HUES6 (cell line): ENCODE measurements at regions not wholly inside any gene's neighbourhood (a gene's known extent, or its start where the extent isn't known, plus 50 kb on each side); places are given as distances from the start of the nearest gene placed in this dataset.
"Not testable (repeated sequence)": the region's sequence is repeated elsewhere in the genome, so short reads cannot be mapped to it uniquely, and the experiment has no call there.

ENCODE experiments used
- H3K27ac ChIP-seq: 2 replicates; pipeline ENCODE4 v1.7.0; 2013; ENCODE audit warnings: low read depth, mild to moderate bottlenecking, low read length, inconsistent platforms
- H3K27me3 ChIP-seq: 2 replicates; pipeline ENCODE4 v1.6.1; 2013; ENCODE audit warnings: low read length; ENCODE audit not compliant: control insufficient read depth, insufficient read depth
- H3K36me3 ChIP-seq: 2 replicates; pipeline ENCODE4 v1.6.1; 2013; ENCODE audit warnings: low read length; ENCODE audit not compliant: control insufficient read depth, insufficient read depth
- H3K4me1 ChIP-seq: 2 replicates; pipeline ENCODE4 v1.6.1; 2013; ENCODE audit warnings: low read length; ENCODE audit not compliant: control insufficient read depth, insufficient read depth
- H3K4me3 ChIP-seq: 2 replicates; pipeline ENCODE4 v1.5.1; 2013; ENCODE audit warnings: low read depth, low read length
- H3K9ac ChIP-seq: one replicate; pipeline ENCODE4 v1.6.1; 2013; ENCODE audit warnings: mild to moderate bottlenecking, low read length
- H3K9me3 ChIP-seq: 2 replicates; pipeline ENCODE4 v1.6.1; 2013; ENCODE audit warnings: low read depth, low read length; ENCODE audit not compliant: control insufficient read depth, insufficient read depth

DNA sequence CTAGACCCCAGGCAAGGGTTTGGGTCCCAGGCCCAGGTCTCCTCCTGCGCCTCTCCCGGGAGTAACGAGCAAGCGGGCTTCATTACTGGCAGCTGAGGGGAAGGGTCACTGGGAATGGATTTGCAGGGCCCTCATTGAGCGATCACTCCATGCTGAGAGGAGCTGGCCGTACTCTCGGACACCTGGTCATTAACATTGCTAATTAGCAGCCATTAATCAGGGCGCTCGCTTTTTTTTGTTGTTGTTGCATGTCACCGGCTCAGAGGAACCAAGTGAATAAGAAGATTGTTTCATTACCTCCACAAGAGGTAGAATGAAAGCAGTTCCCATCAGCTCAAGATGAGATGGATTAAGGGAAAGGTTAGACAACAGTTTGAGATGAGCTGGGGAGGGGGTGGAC is 293.0 kb upstream of the ATP11B start:
- Histone ChIP-seq H3K9ac (no peak overlapping the region), H3K4me3 (peak overlapping the region; percentile 33), H3K27ac (peak overlapping the region; percentile 31; the same call in 1 of the 2 replicates), H3K9me3 (no peaks in the 10 kb centered on the region), H3K4me1 (peaks cover 25% of the 10 kb centered on the region), H3K36me3 (no peaks in the 10 kb centered on the region), H3K27me3 (no peaks in the 10 kb centered on the region)

DNA sequence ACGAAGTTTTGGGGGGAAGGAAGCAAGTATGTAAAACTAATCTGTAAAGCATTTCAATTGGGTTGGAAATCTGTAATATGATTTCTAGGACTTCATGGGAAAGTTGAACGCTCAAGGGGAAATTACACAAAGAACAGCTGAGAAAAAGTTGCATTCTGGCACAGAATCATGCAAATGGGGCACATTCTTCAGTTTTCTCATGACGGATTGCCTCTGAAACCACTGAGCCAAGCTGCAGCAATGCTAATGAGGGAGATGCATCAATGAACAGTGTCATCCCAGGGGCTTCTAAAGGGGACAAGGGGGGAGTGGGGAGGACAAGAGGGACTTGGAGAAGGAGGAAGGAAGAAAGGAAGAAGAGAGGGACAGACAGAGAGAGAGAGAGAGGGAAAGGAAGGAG is 291.4 kb upstream of the ATP11B start:
- no peak overlapping the region for H3K4me3 ChIP-seq
- no peaks in the 10 kb centered on the region for H3K27me3 ChIP-seq
- peaks cover 25% of the 10 kb centered on the region for H3K4me1 ChIP-seq
- no peak overlapping the region for H3K27ac ChIP-seq
- H3K9me3 ChIP-seq, result no peaks in the 10 kb centered on the region
- no peaks in the 10 kb centered on the region for H3K36me3 ChIP-seq
- no peak overlapping the region for H3K9ac ChIP-seq

- Histone ChIP-seq H3K27me3 (no peaks in the 10 kb centered on the region), H3K27ac (no peak overlapping the region), H3K4me3 (no peak overlapping the region), H3K9me3 (no peaks in the 10 kb centered on the region), H3K9ac (no peak overlapping the region), H3K4me1 (peaks cover 25% of the 10 kb centered on the region), H3K36me3 (no peaks in the 10 kb centered on the region)
Observed at GRCh38 chr3:182503401-182503800, 289.9 kb upstream of the ATP11B start.

- H3K9me3 ChIP-seq, result no peaks in the 10 kb centered on the region
- no peaks in the 10 kb centered on the region for H3K36me3 ChIP-seq
- H3K4me3 ChIP-seq, result no peak overlapping the region
- H3K27me3 ChIP-seq, result no peaks in the 10 kb centered on the region
- no peak overlapping the region for H3K27ac ChIP-seq
- H3K9ac ChIP-seq, result no peak overlapping the region
- H3K4me1 ChIP-seq, result peaks cover 10% of the 10 kb centered on the region; the same call in 1 of the 2 replicates
Observed at GRCh38 chr3:182508919-182509711, 284.2 kb upstream of the ATP11B start.

- Histone ChIP-seq H3K4me3 (no peak overlapping the region), H3K9ac (no peak overlapping the region), H3K9me3 (no peaks in the 10 kb centered on the region), H3K27ac (no peak overlapping the region), H3K4me1 (peaks cover 10% of the 10 kb centered on the region; the same call in 1 of the 2 replicates), H3K27me3 (no peaks in the 10 kb centered on the region), H3K36me3 (no peaks in the 10 kb centered on the region)
Observed at GRCh38 chr3:182509844-182510460, 283.4 kb upstream of the ATP11B start.

DNA sequence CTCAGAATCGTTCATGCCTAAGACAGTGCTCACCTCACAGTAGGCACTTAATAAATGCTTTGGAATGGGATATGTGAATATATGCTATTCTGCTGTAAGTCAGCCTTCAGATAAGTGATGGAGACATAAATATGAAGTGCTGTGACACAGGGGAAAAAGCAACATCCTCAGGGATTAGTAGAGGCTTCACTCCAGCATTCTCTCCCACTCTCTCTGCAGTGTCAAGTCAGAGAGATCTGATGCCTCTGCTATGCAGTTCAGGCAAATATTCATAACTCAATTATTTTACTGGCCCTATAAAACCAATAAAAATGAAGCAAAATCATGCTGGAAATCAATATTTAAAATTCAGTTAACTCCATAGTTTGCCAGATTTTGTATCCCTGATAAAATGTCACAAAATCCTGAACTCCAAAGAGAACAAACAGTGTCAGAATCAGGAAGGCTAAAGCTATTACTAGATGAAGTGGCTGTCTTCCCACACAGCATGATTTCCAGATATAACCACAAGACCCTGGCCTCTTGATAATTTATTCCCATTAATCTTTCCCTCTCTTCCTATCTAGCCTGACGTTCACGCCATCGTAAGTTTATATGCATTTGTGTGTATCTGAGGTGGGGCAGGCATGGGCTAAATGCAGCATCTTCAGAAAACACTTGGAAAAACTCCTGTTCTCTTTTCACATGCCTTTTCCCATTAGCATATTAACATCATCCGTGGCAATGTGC is 278.9 kb upstream of the ATP11B start:
- Histone ChIP-seq H3K27ac (no peak overlapping the region), H3K4me1 (peaks cover 2% of the 10 kb centered on the region; the same call in 1 of the 2 replicates), H3K27me3 (no peaks in the 10 kb centered on the region), H3K9ac (no peak overlapping the region), H3K9me3 (no peaks in the 10 kb centered on the region), H3K4me3 (no peak overlapping the region), H3K36me3 (no peaks in the 10 kb centered on the region)

GRCh38 chr3:182516597-182517336 is 276.5 kb upstream of the ATP11B start:
- no peaks in the 10 kb centered on the region for H3K27me3 ChIP-seq

GRCh38 chr3:182519569-182519968 is 273.7 kb upstream of the ATP11B start:
- Histone ChIP-seq H3K36me3 (no peaks in the 10 kb centered on the region), H3K27ac (no peak overlapping the region), H3K4me1 (no peaks in the 10 kb centered on the region), H3K27me3 (no peaks in the 10 kb centered on the region), H3K4me3 (no peak overlapping the region), H3K9me3 (no peaks in the 10 kb centered on the region), H3K9ac (no peak overlapping the region)

More at GRCh38 chr3:182516597-182517336, 276.5 kb upstream of the ATP11B start:
- Histone ChIP-seq H3K36me3 (no peaks in the 10 kb centered on the region), H3K4me3 (no peak overlapping the region), H3K4me1 (no peaks in the 10 kb centered on the region), H3K9ac (no peak overlapping the region), H3K9me3 (no peaks in the 10 kb centered on the region), H3K27ac (no peak overlapping the region)

- Histone ChIP-seq H3K9ac (no peak overlapping the region), H3K27ac (no peak overlapping the region), H3K9me3 (no peaks in the 10 kb centered on the region), H3K4me3 (no peak overlapping the region), H3K27me3 (no peaks in the 10 kb centered on the region), H3K36me3 (no peaks in the 10 kb centered on the region), H3K4me1 (no peaks in the 10 kb centered on the region)
Observed at GRCh38 chr3:182521339-182521738, 272.0 kb upstream of the ATP11B start.

DNA sequence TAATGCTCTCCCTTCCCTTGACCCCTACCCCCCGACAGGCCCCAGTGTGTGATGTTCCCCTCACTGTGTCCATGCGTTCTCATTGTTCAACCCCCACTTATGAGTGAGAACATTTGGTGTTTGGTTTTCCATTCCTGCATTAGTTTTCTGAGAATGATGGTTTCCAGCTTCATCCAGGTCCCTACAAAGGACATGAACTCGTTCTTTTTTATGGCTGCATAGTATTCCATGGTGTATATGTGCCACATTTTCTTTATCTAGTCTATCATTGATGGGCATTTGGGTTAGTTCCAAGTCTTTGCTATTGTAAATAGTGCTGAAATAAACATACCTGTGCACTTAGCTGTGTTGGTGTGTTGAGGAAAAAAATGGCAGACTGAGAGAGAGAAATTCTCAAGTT is 269.9 kb upstream of the ATP11B start:
- not testable (repeated sequence) for H3K9ac ChIP-seq, H3K36me3 ChIP-seq, H3K4me3 ChIP-seq, H3K27me3 ChIP-seq, H3K9me3 ChIP-seq, H3K27ac ChIP-seq, H3K4me1 ChIP-seq
